GM23248 (cell line): ENCODE measurements at regions not wholly inside any gene's neighbourhood (a gene's known extent, or its start where the extent isn't known, plus 50 kb on each side); places are given as distances from the start of the nearest gene placed in this dataset.

Experiments used
- EZH2 ChIP-seq: fragments of 200-600 bp; sonication (generic); IDR thresholded peaks from 2 replicates; pipeline ENCODE4 v1.6.1; 2018; ENCODE audit warnings: antibody characterized with exemption, mild to moderate bottlenecking; ENCODE audit not compliant: insufficient read depth, poor library complexity, severe bottlenecking
- EZH2phosphoT487 ChIP-seq: fragments of 200-600 bp; sonication (generic); IDR thresholded peaks from 2 replicates; pipeline ENCODE4 v1.6.1; 2018; ENCODE audit warnings: antibody characterized with exemption, moderate library complexity, mild to moderate bottlenecking, low read depth; ENCODE audit not compliant: insufficient read depth

DNA sequence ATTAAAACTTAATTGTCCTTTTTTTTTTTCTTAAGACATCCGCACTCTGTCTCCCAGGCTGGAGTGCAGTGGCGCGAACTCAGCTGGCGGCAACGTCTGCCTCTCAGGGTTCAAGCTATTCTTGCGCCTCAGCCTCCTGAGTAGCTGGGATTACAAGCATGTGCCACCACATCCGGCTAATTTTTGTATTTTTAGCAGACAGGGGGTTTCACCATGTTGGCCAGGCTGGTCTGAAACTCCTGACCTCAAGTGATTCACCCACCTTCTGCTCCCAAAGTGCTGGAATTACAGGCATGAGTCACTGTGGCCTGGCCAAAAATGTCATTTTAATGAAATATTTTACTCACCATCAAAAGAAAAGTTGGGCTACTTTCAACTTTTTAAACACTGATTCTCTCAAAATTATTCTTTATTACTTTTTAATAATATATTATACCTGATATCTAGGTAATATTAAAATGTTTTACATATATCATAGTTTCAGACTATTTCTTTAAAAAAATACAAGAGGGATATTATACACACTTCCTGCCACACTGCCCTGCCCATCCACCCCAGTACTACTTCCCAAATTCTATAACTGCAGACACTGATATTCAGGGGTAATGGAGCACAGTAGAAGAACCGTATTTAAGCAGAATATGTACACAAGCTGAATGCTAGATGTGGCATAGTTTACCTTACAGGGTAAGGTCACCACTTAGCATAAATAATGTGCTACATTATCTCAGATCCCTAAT, 723.9 kb upstream of the ZNF385D start:
- TF ChIP-seq EZH2 (no peak), EZH2phosphoT487 (no peak)
